ENCODE measurements at regions not wholly inside any gene's neighbourhood (a gene's known extent, or its start where the extent isn't known, plus 50 kb on each side); places are given as distances from the start of the nearest gene placed in this dataset.

- intact Hi-C loops (cut with DNase I) = no loop called here
- DNase-seq (ENCODE audit: low spot score in 2 of 2) = peak in 1 of 2 donors; percentile 21
- no peak overlapping the region for H3K4me3 ChIP-seq
- no peaks in the 10 kb centered on the region for H3K27me3 ChIP-seq
- no peaks in the 10 kb centered on the region for H3K9me3 ChIP-seq
- H3K36me3 ChIP-seq = no peaks in the 10 kb centered on the region
- TF ChIP-seq CTCF (IDR thresholded peaks at IDR 0.05) = no peak
- H3K27ac ChIP-seq = no peak overlapping the region
- no peaks in the 10 kb centered on the region for H3K4me1 ChIP-seq
Observed at GRCh38 chr15:100788418-100789105, 91.1 kb upstream of the ALDH1A3 start.

- H3K27ac ChIP-seq = no peak overlapping the region
- no peak for TF ChIP-seq CTCF (IDR thresholded peaks at IDR 0.05)
- H3K36me3 ChIP-seq = no peaks in the 10 kb centered on the region
- no peak for DNase-seq (ENCODE audit: low spot score in 2 of 2)
- intact Hi-C loops (cut with DNase I) = no loop called here
- H3K4me3 ChIP-seq = no peak overlapping the region
- H3K9me3 ChIP-seq = no peaks in the 10 kb centered on the region
- no peaks in the 10 kb centered on the region for H3K27me3 ChIP-seq
- no peaks in the 10 kb centered on the region for H3K4me1 ChIP-seq
Observed at GRCh38 chr15:100790786-100791265, 88.8 kb upstream of the ALDH1A3 start.

GRCh38 chr15:100794008-100794407 lies 85.6 kb upstream of the ALDH1A3 start:
- DNase-seq (ENCODE audit: low spot score in 2 of 2) = no peak
- no peaks in the 10 kb centered on the region for H3K4me1 ChIP-seq
- H3K9me3 ChIP-seq = peaks cover 0 to 6% of the 10 kb centered on the region in 2 donors
- no peaks in the 10 kb centered on the region for H3K27me3 ChIP-seq
- intact Hi-C loops (cut with DNase I) = no loop called here
- TF ChIP-seq CTCF (IDR thresholded peaks at IDR 0.05) = no peak
- H3K4me3 ChIP-seq = no peak overlapping the region
- no peaks in the 10 kb centered on the region for H3K36me3 ChIP-seq
- no peak overlapping the region for H3K27ac ChIP-seq

- no peak for DNase-seq (ENCODE audit: low spot score in 2 of 2)
- TF ChIP-seq CTCF (IDR thresholded peaks at IDR 0.05) = no peak
- intact Hi-C loops (cut with DNase I) = no loop called here
Observed at GRCh38 chr15:100801256-100801900, 78.3 kb upstream of the ALDH1A3 start.

GRCh38 chr15:100802421-100803170 lies 77.0 kb upstream of the ALDH1A3 start:
- TF ChIP-seq CTCF (IDR thresholded peaks at IDR 0.05) = no peak
- Histone ChIP-seq H3K27ac (no peak overlapping the region), H3K9me3 (peaks cover 0 to 10% of the 10 kb centered on the region in 2 donors), H3K4me3 (no peak overlapping the region), H3K4me1 (no peaks in the 10 kb centered on the region), H3K36me3 (no peaks in the 10 kb centered on the region), H3K27me3 (no peaks in the 10 kb centered on the region)
- intact Hi-C loops (cut with DNase I) = no loop called here
- no peak for DNase-seq (ENCODE audit: low spot score in 2 of 2)

More at GRCh38 chr15:100801256-100801900, 78.3 kb upstream of the ALDH1A3 start:
- H3K27ac ChIP-seq = no peak overlapping the region
- no peaks in the 10 kb centered on the region for H3K27me3 ChIP-seq
- H3K4me1 ChIP-seq = no peaks in the 10 kb centered on the region
- H3K36me3 ChIP-seq = no peaks in the 10 kb centered on the region
- no peak overlapping the region for H3K4me3 ChIP-seq
- peaks cover 0 to 15% of the 10 kb centered on the region in 2 donors for H3K9me3 ChIP-seq
